GM12878 (cell line): ENCODE measurements at regions not wholly inside any gene's neighbourhood (a gene's known extent, or its start where the extent isn't known, plus 50 kb on each side); places are given as distances from the start of the nearest gene placed in this dataset.
A peak's percentile ranks its signal among the peaks of the same experiment; 100 is the strongest.

ENCODE experiments used
- ASH2L ChIP-seq: fragments of 300-600, 200-600 bp; sonication (generic); IDR thresholded peaks from 2 replicates; pipeline ENCODE4 v1.6.1; 2017; ENCODE audit warnings: low read depth, mild to moderate bottlenecking, borderline replicate concordance
- CBFB ChIP-seq: IDR thresholded peaks from 2 replicates; pipeline ENCODE4 v1.6.1; 2016; ENCODE audit warnings: antibody characterized with exemption, low read depth
- CBX3 ChIP-seq: fragments of 200-600 bp; sonication (generic); IDR thresholded peaks from 2 replicates; pipeline ENCODE4 v1.6.1; 2016; ENCODE audit warnings: low read depth, borderline replicate concordance
- CTCF ChIP-seq, 3 experiments: IDR thresholded peaks in 2 of 3; conservative IDR thresholded peaks in 1 of 3; 2 replicates each; pipeline ENCODE4 v1.5.1; 2011; ENCODE audit warnings: low read depth in 3 of 3, low read length in 3 of 3, mild to moderate bottlenecking in 3 of 3, control low read depth in 2 of 3, moderate library complexity in 2 of 3, inconsistent platforms in 1 of 3, mixed read lengths in 1 of 3; ENCODE audit not compliant: control insufficient read depth in 2 of 3, insufficient read depth in 1 of 3; ENCODE audit errors: extremely low read depth in 1 of 3
- E2F8 ChIP-seq: fragments of 450-650 bp; IDR thresholded peaks from 2 replicates; pipeline ENCODE4 v1.6.1; 2018; ENCODE audit warnings: mild to moderate bottlenecking, low read depth, moderate library complexity; ENCODE audit not compliant: partially characterized antibody
- EGR1 ChIP-seq, 2 experiments: IDR thresholded peaks; 1 replicate in 1 of 2; 2 replicates in 1 of 2; pipeline ENCODE4 v1.6.1; 2011 to 2012; ENCODE audit warnings: low read depth in 2 of 2, low read length in 2 of 2, borderline replicate concordance in 1 of 2, mild to moderate bottlenecking in 1 of 2, moderate library complexity in 1 of 2
- FOXK2 ChIP-seq: fragments of 450-650 bp; IDR thresholded peaks from 2 replicates; pipeline ENCODE4 v1.6.1; 2017; ENCODE audit warnings: mild to moderate bottlenecking, moderate library complexity
- HSF1 ChIP-seq: fragments of 150-350 bp; IDR thresholded peaks from 2 replicates; pipeline ENCODE4 v1.6.1; 2014; ENCODE audit warnings: mild to moderate bottlenecking, low read depth, low read length
- IKZF1 ChIP-seq: fragments of 450-650 bp; conservative IDR thresholded peaks from 2 replicates; pipeline ENCODE4 v1.6.1; 2017; ENCODE audit warnings: antibody characterized with exemption, mild to moderate bottlenecking
- RAD21 ChIP-seq: IDR thresholded peaks from 2 replicates; pipeline ENCODE4 v1.6.1; 2011; ENCODE audit warnings: mild to moderate bottlenecking, low read depth, low read length, moderate library complexity; ENCODE audit not compliant: insufficient read depth
- SMC3 ChIP-seq: IDR thresholded peaks from 2 replicates; pipeline ENCODE4 v1.6.1; 2011; ENCODE audit warnings: low read length, improper control_type of control experiment, borderline replicate concordance
- TARDBP ChIP-seq: IDR thresholded peaks from 2 replicates; pipeline ENCODE4 v1.6.1; 2016; ENCODE audit warnings: borderline replicate concordance
- TBL1XR1 ChIP-seq: IDR thresholded peaks from 2 replicates; pipeline ENCODE4 v1.6.1; 2012; ENCODE audit warnings: low read depth, low read length, improper control_type of control experiment
- TF ChIP-seq, protein P1 (sequence below): fragments of 450-650 bp; formaldehyde crosslinking; IDR thresholded peaks from 2 replicates; pipeline ENCODE4 v1.5.0; 2022; ENCODE audit warnings: mild to moderate bottlenecking, missing genetic modification characterization

- TF ChIP-seq CBFB = no peak
- no peak for TF ChIP-seq RAD21
- no peak for TF ChIP-seq SMC3
- no peak for TF ChIP-seq TBL1XR1
- TF ChIP-seq FOXK2 = no peak
- no peak for TF ChIP-seq ASH2L
- no peak for TF ChIP-seq CTCF (IDR thresholded peaks at IDR 0.05 in 2 of 3, conservative IDR thresholded peaks at IDR 0.05 in 1 of 3; ENCODE audit: control insufficient read depth in 2 of 3, extremely low read depth in 1 of 3, insufficient read depth in 1 of 3, low read depth in 3 of 3, low read length in 3 of 3)
- TF ChIP-seq IKZF1 = 0 out of 2 replicates have a peak, but pooled peaks have one; percentile 2
- no peak for TF ChIP-seq HSF1
- TF ChIP-seq E2F8 = no peak
- TF ChIP-seq EGR1 (IDR thresholded peaks at IDR 0.05; ENCODE audit: borderline replicate concordance in 1 of 2, low read depth in 2 of 2, low read length in 2 of 2) = 0 out of 3 replicates have a peak, but pooled peaks of 1 of the 2 experiments have one; percentile 41
- no peak for TF ChIP-seq CBX3
- TF ChIP-seq, protein P1, sequence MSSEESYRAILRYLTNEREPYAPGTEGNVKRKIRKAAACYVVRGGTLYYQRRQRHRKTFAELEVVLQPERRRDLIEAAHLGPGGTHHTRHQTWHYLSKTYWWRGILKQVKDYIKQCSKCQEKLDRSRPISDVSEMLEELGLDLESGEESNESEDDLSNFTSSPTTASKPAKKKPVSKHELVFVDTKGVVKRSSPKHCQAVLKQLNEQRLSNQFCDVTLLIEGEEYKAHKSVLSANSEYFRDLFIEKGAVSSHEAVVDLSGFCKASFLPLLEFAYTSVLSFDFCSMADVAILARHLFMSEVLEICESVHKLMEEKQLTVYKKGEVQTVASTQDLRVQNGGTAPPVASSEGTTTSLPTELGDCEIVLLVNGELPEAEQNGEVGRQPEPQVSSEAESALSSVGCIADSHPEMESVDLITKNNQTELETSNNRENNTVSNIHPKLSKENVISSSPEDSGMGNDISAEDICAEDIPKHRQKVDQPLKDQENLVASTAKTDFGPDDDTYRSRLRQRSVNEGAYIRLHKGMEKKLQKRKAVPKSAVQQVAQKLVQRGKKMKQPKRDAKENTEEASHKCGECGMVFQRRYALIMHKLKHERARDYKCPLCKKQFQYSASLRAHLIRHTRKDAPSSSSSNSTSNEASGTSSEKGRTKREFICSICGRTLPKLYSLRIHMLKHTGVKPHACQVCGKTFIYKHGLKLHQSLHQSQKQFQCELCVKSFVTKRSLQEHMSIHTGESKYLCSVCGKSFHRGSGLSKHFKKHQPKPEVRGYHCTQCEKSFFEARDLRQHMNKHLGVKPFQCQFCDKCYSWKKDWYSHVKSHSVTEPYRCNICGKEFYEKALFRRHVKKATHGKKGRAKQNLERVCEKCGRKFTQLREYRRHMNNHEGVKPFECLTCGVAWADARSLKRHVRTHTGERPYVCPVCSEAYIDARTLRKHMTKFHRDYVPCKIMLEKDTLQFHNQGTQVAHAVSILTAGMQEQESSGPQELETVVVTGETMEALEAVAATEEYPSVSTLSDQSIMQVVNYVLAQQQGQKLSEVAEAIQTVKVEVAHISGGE (CRISPR knock-in tag) = no peak
- no peak for TF ChIP-seq TARDBP
These were observed 54.9 kb downstream of the ZBTB9 start (continued) for GRCh38 chr6:33508935-33509926.
